Body of pancreas (tissue), 4 donors: ENCODE measurements at regions not wholly inside any gene's neighbourhood (a gene's known extent, or its start where the extent isn't known, plus 50 kb on each side); places are given as distances from the start of the nearest gene placed in this dataset. TPM values are rescaled to one million over a fixed set of nuclear protein-coding genes. Genes with fewer than 3 reads are reported as not detected.

Source experiments
- ATAC-seq: fragments of 150-250 bp; one replicate; pipeline ENCODE4 v1.9.1; 2016
- DNase-seq, 4 donors: peaks; one replicate each; pipeline ENCODE4 v3.0.0-alpha.2; 2019
- H3K27ac ChIP-seq, 4 donors: fragments of 200-600 bp; sonication (generic); 1 replicate in 3 of 4; 2 replicates in 1 of 4; pipeline versions ENCODE4 v1.5.1 to v1.6.1; 2016 to 2019; ENCODE audit warnings: mild to moderate bottlenecking in 1 of 4, mixed read lengths in 1 of 4, moderate library complexity in 1 of 4
- H3K27me3 ChIP-seq, 2 donors: fragments of 200-600 bp; sonication (generic); one replicate each; pipeline ENCODE4 v1.6.0; 2016; ENCODE audit warnings: mild to moderate bottlenecking in 1 of 2
- H3K36me3 ChIP-seq, 2 donors: fragments of 200-600 bp; sonication (generic); replicated peaks in 1 of 2; 2 replicates each; pipeline ENCODE4 v1.5.1; 2016; ENCODE audit warnings: low read depth in 2 of 2; ENCODE audit not compliant: insufficient read depth in 1 of 2
- H3K4me1 ChIP-seq: fragments of 200-600 bp; sonication (generic); one replicate; pipeline ENCODE4 v1.6.0; 2016
- H3K4me3 ChIP-seq, 2 donors: fragments of 200-600 bp; sonication (generic); 1 replicate in 1 of 2; 2 replicates in 1 of 2; pipeline ENCODE4 v1.5.1; 2016 to 2019
- H3K9me3 ChIP-seq, 3 donors: fragments of 200-600 bp; sonication (generic); 1 replicate in 2 of 3; 2 replicates in 1 of 3; pipeline ENCODE4 v1.5.1; 2016
- CTCF ChIP-seq, 7 experiments: fragments of 450-650 bp in 4 of 7; fragments of 200-600 bp in 3 of 7; sonication (generic) in 3 of 7; IDR thresholded peaks; one replicate each; pipeline ENCODE4 v1.5.1; 2016 to 2019; ENCODE audit warnings: antibody characterized with exemption in 7 of 7
- POLR2A ChIP-seq, 3 donors: fragments of 450-650 bp; IDR thresholded peaks; one replicate each; pipeline ENCODE4 v1.6.1; 2016; ENCODE audit warnings: antibody characterized with exemption in 3 of 3, mild to moderate bottlenecking in 2 of 3
- WGBS, 2 donors: methylation state at CpG; one replicate each; pipeline ENCODE4 v1.1.5; 2017; 5-methylcytosine and 5-hydroxymethylcytosine counted together
- intact Hi-C: fragments of 100-400 bp; cut with DNase I; formaldehyde crosslinking; loops from one replicate; pipeline ENCODE4 v1.15.1; 2023
- small RNA-seq: library from RNA; depleted of rRNA; stranded (forward); fragments of <200 nt; gene quantifications from one replicate; pipeline ENCODE3, GENCODE V24; 2016

GRCh38 chr14:51600658-51601057 is 51.1 kb upstream of the FRMD6 start:
- WGBS, 2 donors = 53 to 64% methylated on average over 1 of the region's 1 CpG
- DNase-seq (no peak), ATAC-seq (no peak)
- no peaks in the 10 kb centered on the region for H3K4me1 ChIP-seq
- TF ChIP-seq CTCF (IDR thresholded peaks at IDR 0.05) (no peak), POLR2A (IDR thresholded peaks at IDR 0.05) (no peak)
- no peak overlapping the region for H3K27ac ChIP-seq
- no peaks in the 10 kb centered on the region for H3K9me3 ChIP-seq
- no peaks in the 10 kb centered on the region for H3K36me3 ChIP-seq
- no peaks in the 10 kb centered on the region for H3K27me3 ChIP-seq
- intact Hi-C loops = no loop called here
- no peak overlapping the region for H3K4me3 ChIP-seq

Small RNAs in the stretch of these regions (small RNA-seq; reads per million reads assigned to genes)
- not detected for gene RNU6-1291P
